Testis (tissue), 2 donors: ENCODE measurements at regions not wholly inside any gene's neighbourhood (a gene's known extent, or its start where the extent isn't known, plus 50 kb on each side); places are given as distances from the start of the nearest gene placed in this dataset.
A peak's percentile ranks its signal among the peaks of the same experiment; 100 is the strongest.

Experiments used
- DNase-seq: peaks from one replicate; pipeline ENCODE4 v3.0.0-alpha.2; 2019
- H3K27ac ChIP-seq, 2 donors: fragments of 200-600 bp; sonication (generic); one replicate each; pipeline ENCODE4 v1.5.1; 2019
- H3K27me3 ChIP-seq: fragments of 200-600 bp; sonication (generic); one replicate; pipeline ENCODE4 v1.5.1; 2019
- H3K36me3 ChIP-seq: fragments of 200-600 bp; sonication (generic); one replicate; pipeline ENCODE4 v1.5.1; 2017; ENCODE audit warnings: low read depth; ENCODE audit errors: missing control alignments
- H3K4me1 ChIP-seq: fragments of 200-600 bp; sonication (generic); one replicate; pipeline ENCODE4 v1.5.1; 2019
- H3K4me3 ChIP-seq, 2 donors: fragments of 200-600 bp; sonication (generic); one replicate each; pipeline ENCODE4 v1.5.1; 2017 to 2019
- H3K9me3 ChIP-seq: fragments of 200-600 bp; sonication (generic); one replicate; pipeline ENCODE4 v1.5.1; 2017
- CTCF ChIP-seq, 3 experiments: fragments of 450-650 bp in 2 of 3; fragments of 200-600 bp in 1 of 3; sonication (generic) in 1 of 3; IDR thresholded peaks; one replicate each; pipeline ENCODE4 v1.5.1; 2016 to 2019; ENCODE audit warnings: antibody characterized with exemption in 3 of 3, mild to moderate bottlenecking in 2 of 3, moderate library complexity in 1 of 3
- POLR2A ChIP-seq: fragments of 450-650 bp; IDR thresholded peaks from one replicate; pipeline ENCODE4 v1.6.1; 2017; ENCODE audit warnings: antibody characterized with exemption, mild to moderate bottlenecking, moderate library complexity
- WGBS, 2 donors: methylation state at CpG; one replicate each; pipeline ENCODE4 v1.1.5; 2018; 5-methylcytosine and 5-hydroxymethylcytosine counted together
- intact Hi-C: fragments of 100-400 bp; cut with DNase I; formaldehyde crosslinking; loops from one replicate; pipeline ENCODE4 v1.15.1; 2023; ENCODE audit warnings: low total_unique reads

- intact Hi-C loops: no loop called here
- Histone ChIP-seq H3K27ac (peak overlapping the region; percentile 31 to 75), H3K27me3 (no peaks in the 10 kb centered on the region), H3K4me3 (no peak overlapping the region), H3K4me1 (peaks cover 7% of the 10 kb centered on the region), H3K36me3 (no peaks in the 10 kb centered on the region), H3K9me3 (no peaks in the 10 kb centered on the region)
- no peak for TF ChIP-seq POLR2A
- no peak for TF ChIP-seq CTCF (IDR thresholded peaks at IDR 0.05)
- 30 to 39% methylated on average over 7 of the region's 7 CpGs for WGBS, 2 donors
- peak; percentile 50 for DNase-seq
Observed at GRCh38 chr18:7370375-7370774, 139.5 kb downstream of the LRRC30 start.

- Histone ChIP-seq H3K36me3 (no peaks in the 10 kb centered on the region), H3K27ac (peak overlapping the region; percentile 31 to 75), H3K4me1 (peaks cover 7% of the 10 kb centered on the region), H3K9me3 (no peaks in the 10 kb centered on the region), H3K27me3 (no peaks in the 10 kb centered on the region), H3K4me3 (no peak overlapping the region)
- WGBS, 2 donors: 38 to 53% methylated on average over 11 of the region's 11 CpGs
- DNase-seq: peak; percentile 63
- intact Hi-C loops: no loop called here
- no peak for TF ChIP-seq POLR2A
- TF ChIP-seq CTCF (IDR thresholded peaks at IDR 0.05): no peak
Observed at GRCh38 chr18:7370802-7371201, 139.9 kb downstream of the LRRC30 start.

GRCh38 chr18:7373441-7373840, 142.6 kb downstream of the LRRC30 start:
- H3K27me3 ChIP-seq: no peaks in the 10 kb centered on the region
- no peak for DNase-seq
- no peaks in the 10 kb centered on the region for H3K9me3 ChIP-seq
- H3K4me3 ChIP-seq: no peak overlapping the region
- WGBS, 2 donors: 68 to 80% methylated on average over 6 of the region's 6 CpGs
- peaks cover 7% of the 10 kb centered on the region for H3K4me1 ChIP-seq
- H3K36me3 ChIP-seq: no peaks in the 10 kb centered on the region
- no peak overlapping the region for H3K27ac ChIP-seq
- TF ChIP-seq CTCF (IDR thresholded peaks at IDR 0.05) (no peak), POLR2A (no peak)
- intact Hi-C loops: no loop called here

- 91 to 92% methylated on average over 9 of the region's 9 CpGs for WGBS, 2 donors
- Histone ChIP-seq H3K27ac (no peak overlapping the region), H3K4me1 (no peaks in the 10 kb centered on the region), H3K9me3 (no peaks in the 10 kb centered on the region), H3K4me3 (no peak overlapping the region), H3K27me3 (no peaks in the 10 kb centered on the region), H3K36me3 (no peaks in the 10 kb centered on the region)
- TF ChIP-seq POLR2A: no peak
- no peak for TF ChIP-seq CTCF (IDR thresholded peaks at IDR 0.05)
- intact Hi-C loops: no loop called here
- DNase-seq: no peak
Observed at GRCh38 chr18:7381307-7381706, 150.4 kb downstream of the LRRC30 start.

GRCh38 chr18:7382328-7383001, 151.6 kb downstream of the LRRC30 start:
- H3K9me3 ChIP-seq: no peaks in the 10 kb centered on the region
- no peak overlapping the region for H3K27ac ChIP-seq
- 61 to 79% methylated on average over 5 of the region's 5 CpGs for WGBS, 2 donors
- H3K4me1 ChIP-seq: no peaks in the 10 kb centered on the region
- H3K4me3 ChIP-seq: no peak overlapping the region
- intact Hi-C loops: no loop called here
- no peaks in the 10 kb centered on the region for H3K27me3 ChIP-seq
- TF ChIP-seq POLR2A (no peak), CTCF (IDR thresholded peaks at IDR 0.05) (no peak)
- no peak for DNase-seq
- no peaks in the 10 kb centered on the region for H3K36me3 ChIP-seq
